ENCODE measurements at regions not wholly inside any gene's neighbourhood (a gene's known extent, or its start where the extent isn't known, plus 50 kb on each side); places are given as distances from the start of the nearest gene placed in this dataset.

GRCh38 chr12:113673458-113674238 lies 202.0 kb upstream of the LHX5 start:
- Histone ChIP-seq H3K4me2 (no peak overlapping the region), H3K27ac (no peak overlapping the region), H3K4me3 (no peak overlapping the region), H3K9me3 (no peaks in the 10 kb centered on the region), H3K4me1 (no peaks in the 10 kb centered on the region)
- ChIA-PET CTCF (no interaction called here), POLR2A (no interaction called here)
- DNase-seq (ENCODE audit: low read depth in 1 of 2, low spot score in 1 of 2) (no peak), FAIRE-seq (no peak), ATAC-seq (no peak)
- whole genome bisulfite sequencing (ENCODE audit: missing lambda C conversion rate) = 62% methylated on average over 20 of the region's 20 CpGs
- TF ChIP-seq USF2 (IDR thresholded peaks at IDR 0.05) (no peak), NFE2L2 (conservative IDR thresholded peaks at IDR 0.05; ENCODE audit: low read length) (no peak), ZC3H11A (IDR thresholded peaks at IDR 0.05) (no peak), SREBF2 (IDR thresholded peaks at IDR 0.05) (no peak), POLR2A (IDR thresholded peaks at IDR 0.05; ENCODE audit: low read length) (no peak), ESRRA (IDR thresholded peaks at IDR 0.05; ENCODE audit: borderline replicate concordance, low read length) (no peak), SMC3 (IDR thresholded peaks at IDR 0.05) (no peak), JUN (IDR thresholded peaks at IDR 0.05) (no peak), NR3C1 (IDR thresholded peaks at IDR 0.05) (no peak), ZNF302 (CRISPR knock-in tag; IDR thresholded peaks at IDR 0.05) (no peak), MYC (IDR thresholded peaks at IDR 0.05; ENCODE audit: borderline replicate concordance, low read length) (no peak), FOSL2 (IDR thresholded peaks at IDR 0.05) (no peak), FOSL2 (CRISPR knock-in tag; IDR thresholded peaks at IDR 0.05) (no peak), RARB (CRISPR knock-in tag; IDR thresholded peaks at IDR 0.05) (no peak), ZFP36 (IDR thresholded peaks at IDR 0.05; ENCODE audit: borderline replicate concordance, partially characterized antibody) (no peak), BHLHE40 (IDR thresholded peaks at IDR 0.05; ENCODE audit: low read depth, low read length) (no peak), TP53 (CRISPR knock-in tag; IDR thresholded peaks at IDR 0.05) (no peak), CHD2 (IDR thresholded peaks at IDR 0.05; ENCODE audit: low read length, partially characterized antibody) (no peak), CBX2 (IDR thresholded peaks at IDR 0.05; ENCODE audit: borderline replicate concordance, low read depth) (no peak), JUNB (IDR thresholded peaks at IDR 0.05) (no peak), CTCF (IDR thresholded peaks at IDR 0.05) (no peak)

- Histone ChIP-seq H3K4me3 (no peak overlapping the region), H3K4me2 (no peak overlapping the region), H3K4me1 (no peaks in the 10 kb centered on the region), H3K27ac (no peak overlapping the region), H3K9me3 (no peaks in the 10 kb centered on the region)
- no peak for DNase-seq (ENCODE audit: low read depth in 1 of 2, low spot score in 1 of 2)
- FAIRE-seq = no peak
- WGBS (ENCODE audit: missing lambda C conversion rate) = 20% methylated on average over 1 of the region's 1 CpG
- ChIA-PET POLR2A (no interaction called here), CTCF (interaction anchor here (1.0 kb wide), 1 partner anchor 17 kb away, joined by 4 read pairs; no protein-coding TSS in a partner anchor)
- ATAC-seq = no peak
- TF ChIP-seq SREBF2 (IDR thresholded peaks at IDR 0.05) (no peak), TP53 (CRISPR knock-in tag; IDR thresholded peaks at IDR 0.05) (no peak), REST (IDR thresholded peaks at IDR 0.05) (no peak), POLR2AphosphoS2 (conservative IDR thresholded peaks at IDR 0.05; ENCODE audit: low read length) (no peak), HES2 (IDR thresholded peaks at IDR 0.05) (no peak), RNF2 (IDR thresholded peaks at IDR 0.05; ENCODE audit: borderline replicate concordance, low read depth) (no peak), HOXB13 (CRISPR knock-in tag; IDR thresholded peaks at IDR 0.05; ENCODE audit: low read depth) (no peak), MAFK (IDR thresholded peaks at IDR 0.05; ENCODE audit: partially characterized antibody) (no peak), USF2 (IDR thresholded peaks at IDR 0.05) (no peak), GATA3 (IDR thresholded peaks at IDR 0.05; ENCODE audit: borderline replicate concordance) (no peak), MAX (IDR thresholded peaks at IDR 0.05) (no peak), PBX3 (IDR thresholded peaks at IDR 0.05) (no peak), SMC3 (IDR thresholded peaks at IDR 0.05) (no peak), POLR2A (IDR thresholded peaks at IDR 0.05; ENCODE audit: low read length) (no peak), RFX5 (IDR thresholded peaks at IDR 0.05) (no peak), RARB (CRISPR knock-in tag; IDR thresholded peaks at IDR 0.05) (no peak)
Measured at GRCh38 chr12:113670742-113671141, 199.1 kb upstream of the LHX5 start.
